A549 (cell line): ENCODE measurements at regions not wholly inside any gene's neighbourhood (a gene's known extent, or its start where the extent isn't known, plus 50 kb on each side); places are given as distances from the start of the nearest gene placed in this dataset.

Source experiments
- ATAC-seq, 2 experiments: fragments of 200-7000 bp in 1 of 2; fragments of >200 bp in 1 of 2; cut with Nextera tagmentation in 1 of 2; cut with Tn5 transposase in 1 of 2; 3 replicates each; pipeline versions ENCODE4 v1.8.0 to v1.9.1; 2018 to 2020; ENCODE audit warnings: mild to moderate bottlenecking in 1 of 2, moderate library complexity in 1 of 2
- CTCF ChIA-PET: fragments of 300-600 bp; sonication (Branson Sonifier 250); formaldehyde crosslinking; extraction: SDS; loops from one replicate; lab custom pipeline; 2021; ENCODE audit warnings: antibody characterized with exemption, inconsistent platforms; lab: Yijun Ruan, JAX
- POLR2A ChIA-PET: fragments of 350-600 bp; formaldehyde crosslinking; extraction: SDS; loops from one replicate; lab custom pipeline; 2021; ENCODE audit warnings: antibody characterized with exemption, inconsistent platforms; lab: Yijun Ruan, JAX
- DNase-seq, 2 experiments: peaks; one replicate each; pipeline versions ENCODE4 v3.0.0 to v3.0.0-alpha.2; 2011 to 2016; ENCODE audit warnings: low read depth in 1 of 2, low spot score in 1 of 2
- FAIRE-seq: peaks from 2 replicates; lab custom pipeline; 2011; peaks lifted over from hg19 to GRCh38; lab: Jason Lieb, UNC
- H3K27ac ChIP-seq, 2 experiments: fragments of >200 bp; sonication (Bioruptor Twin); formaldehyde crosslinking; 3 replicates each; pipeline ENCODE4 v1.5.1; 2016 to 2017
- H3K4me1 ChIP-seq: fragments of >200 bp; sonication (Bioruptor Twin); formaldehyde crosslinking; 3 replicates; pipeline ENCODE4 v1.6.1; 2016
- H3K4me2 ChIP-seq: fragments of >200 bp; sonication (Bioruptor Twin); formaldehyde crosslinking; 3 replicates; pipeline ENCODE4 v1.6.1; 2016
- H3K4me3 ChIP-seq: fragments of >200 bp; sonication (Bioruptor Twin); formaldehyde crosslinking; 3 replicates; pipeline ENCODE4 v1.5.1; 2016
- H3K9me3 ChIP-seq: fragments of >200 bp; sonication (Bioruptor Twin); formaldehyde crosslinking; 3 replicates; pipeline ENCODE4 v1.6.1; 2016
- BHLHE40 ChIP-seq: IDR thresholded peaks from 2 replicates; pipeline ENCODE4 v1.6.1; 2012; ENCODE audit warnings: low read depth, low read length, inconsistent platforms
- CEBPB ChIP-seq, 2 experiments: fragments of >200 bp in 1 of 2; sonication (Bioruptor Twin) in 1 of 2; formaldehyde crosslinking in 1 of 2; IDR thresholded peaks; 2 replicates each; pipeline ENCODE4 v1.6.1; 2012 to 2016
- CHD4 ChIP-seq: fragments of 200-600 bp; sonication (generic); IDR thresholded peaks from 2 replicates; pipeline ENCODE4 v1.6.1; 2016; ENCODE audit warnings: antibody characterized with exemption, mild to moderate bottlenecking, borderline replicate concordance
- CTCF ChIP-seq: fragments of >200 bp; sonication (Bioruptor Twin); formaldehyde crosslinking; IDR thresholded peaks from 3 replicates; pipeline ENCODE4 v1.5.1; 2016
- E2F6 ChIP-seq: IDR thresholded peaks from 2 replicates; pipeline ENCODE4 v1.6.1; 2012; ENCODE audit warnings: low read depth, borderline replicate concordance
- EHF ChIP-seq: fragments of 250-450 bp; sonication (Bioruptor Pico); IDR thresholded peaks from 2 replicates; pipeline ENCODE4 v1.5.0; 2020; ENCODE audit warnings: mild to moderate bottlenecking
- ELK1 ChIP-seq: fragments of 150-350 bp; IDR thresholded peaks from 2 replicates; pipeline ENCODE4 v1.6.1; 2014; ENCODE audit warnings: low read depth, mild to moderate bottlenecking, low read length
- ESRRA ChIP-seq: fragments of 150-350 bp; IDR thresholded peaks from 2 replicates; pipeline ENCODE4 v1.6.1; 2014; ENCODE audit warnings: mild to moderate bottlenecking, low read length, borderline replicate concordance
- FOSL2 ChIP-seq, 2 experiments: fragments of 450-650 bp in 1 of 2; fragments of >200 bp in 1 of 2; sonication (Bioruptor Twin) in 1 of 2; formaldehyde crosslinking; IDR thresholded peaks; 2 replicates each; pipeline versions ENCODE4 v1.5.0 to v1.6.1; 2016 to 2020; ENCODE audit warnings: mild to moderate bottlenecking in 1 of 2, moderate library complexity in 1 of 2
- FOXS1 ChIP-seq: fragments of 250-450 bp; sonication (Bioruptor Pico); IDR thresholded peaks from 2 replicates; pipeline ENCODE4 v1.5.0; 2020; ENCODE audit warnings: mild to moderate bottlenecking, moderate library complexity
- GATA3 ChIP-seq: IDR thresholded peaks from 2 replicates; pipeline ENCODE4 v1.6.1; 2012; ENCODE audit warnings: borderline replicate concordance
- HMGXB4 ChIP-seq: fragments of 250-450 bp; sonication (Bioruptor Pico); IDR thresholded peaks from 2 replicates; pipeline ENCODE4 v1.5.0; 2021; ENCODE audit warnings: mild to moderate bottlenecking, moderate library complexity, borderline replicate concordance
- HOXA7 ChIP-seq: fragments of 250-450 bp; sonication (Bioruptor Pico); IDR thresholded peaks from 2 replicates; pipeline ENCODE4 v1.5.0; 2020; ENCODE audit warnings: mild to moderate bottlenecking, moderate library complexity
- HOXB5 ChIP-seq: fragments of 250-450 bp; sonication (Bioruptor Pico); IDR thresholded peaks from 2 replicates; pipeline ENCODE4 v1.5.0; 2020; ENCODE audit warnings: mild to moderate bottlenecking, moderate library complexity
- JUN ChIP-seq, 2 experiments: fragments of >200 bp; sonication (Bioruptor Twin); formaldehyde crosslinking; IDR thresholded peaks; 2 replicates in 1 of 2; 3 replicates in 1 of 2; pipeline ENCODE4 v1.6.1; 2016 to 2017
- NFE2L2 ChIP-seq: fragments of 150-350 bp; conservative IDR thresholded peaks from 2 replicates; pipeline ENCODE4 v1.6.1; 2014; ENCODE audit warnings: low read length
- RARB ChIP-seq: fragments of 250-450 bp; sonication (Bioruptor Pico); IDR thresholded peaks from 2 replicates; pipeline ENCODE4 v1.8.0; 2021; ENCODE audit warnings: mild to moderate bottlenecking, moderate library complexity
- REST ChIP-seq: fragments of 200-600 bp; sonication (generic); IDR thresholded peaks from 2 replicates; pipeline ENCODE4 v1.6.1; 2016; ENCODE audit warnings: antibody characterized with exemption, mild to moderate bottlenecking, moderate library complexity
- SMC3 ChIP-seq: fragments of >200 bp; sonication (Bioruptor Twin); formaldehyde crosslinking; IDR thresholded peaks from 3 replicates; pipeline ENCODE4 v1.6.1; 2018; ENCODE audit warnings: inconsistent platforms
- TP53 ChIP-seq: fragments of 250-450 bp; sonication (Bioruptor Pico); IDR thresholded peaks from 2 replicates; pipeline ENCODE4 v1.5.0; 2021; ENCODE audit warnings: mild to moderate bottlenecking, moderate library complexity
- USF2 ChIP-seq: fragments of 450-650 bp; IDR thresholded peaks from 2 replicates; pipeline ENCODE4 v1.6.1; 2014; ENCODE audit warnings: antibody characterized with exemption
- ZC3H11A ChIP-seq: fragments of 450-650 bp; IDR thresholded peaks from 2 replicates; pipeline ENCODE4 v1.6.1; 2014; ENCODE audit warnings: antibody characterized with exemption, mild to moderate bottlenecking
- ZSCAN20 ChIP-seq: fragments of 250-450 bp; sonication (Bioruptor Pico); IDR thresholded peaks from 2 replicates; pipeline ENCODE4 v1.8.0; 2022; ENCODE audit warnings: mild to moderate bottlenecking, moderate library complexity
- WGBS: methylation state at CpG from one replicate; pipeline ENCODE4 v1.1.6; 2017; ENCODE audit errors: missing lambda C conversion rate; 5-methylcytosine and 5-hydroxymethylcytosine counted together

- TF ChIP-seq HMGXB4 (CRISPR knock-in tag) (no peak), JUN (IDR thresholded peaks at IDR 0.05) (no peak), REST (no peak), CEBPB (IDR thresholded peaks at IDR 0.05) (no peak)
Measured at GRCh38 chr4:30160140-30160539, 560.0 kb upstream of the PCDH7 start (continued).

- ATAC-seq: no peak
- no peak for FAIRE-seq
- Histone ChIP-seq H3K27ac (no peak overlapping the region), H3K4me2 (no peak overlapping the region)
- DNase-seq: no peak
- TF ChIP-seq CTCF (no peak), BHLHE40 (no peak), CEBPB (IDR thresholded peaks at IDR 0.05) (no peak), CHD4 (no peak), HOXB5 (CRISPR knock-in tag) (no peak), FOXS1 (CRISPR knock-in tag) (no peak), ESRRA (no peak), NFE2L2 (no peak)
- TF ChIP-seq, all 56 proteins: peak for 0
- H3K4me1 ChIP-seq: no peaks in the 10 kb centered on the region
- H3K4me3 ChIP-seq: no peak overlapping the region
- H3K9me3 ChIP-seq: no peaks in the 10 kb centered on the region
- ChIA-PET CTCF (no interaction called here), POLR2A (no interaction called here)
Measured at GRCh38 chr4:30172416-30172815, 547.8 kb upstream of the PCDH7 start.

GRCh38 chr4:30181512-30181911, 538.7 kb upstream of the PCDH7 start:
- Histone ChIP-seq H3K9me3 (no peaks in the 10 kb centered on the region), H3K4me2 (no peak overlapping the region), H3K4me1 (no peaks in the 10 kb centered on the region), H3K27ac (no peak overlapping the region), H3K4me3 (no peak overlapping the region)
- ATAC-seq (no peak), FAIRE-seq (no peak), DNase-seq (no peak)
- ChIA-PET CTCF (no interaction called here), POLR2A (no interaction called here)
- TF ChIP-seq EHF (CRISPR knock-in tag): no peak
- no peak for TF ChIP-seq ZSCAN20 (CRISPR knock-in tag)
- TF ChIP-seq RARB (CRISPR knock-in tag): no peak
- no peak for TF ChIP-seq E2F6
- TF ChIP-seq HOXA7: no peak
- no peak for TF ChIP-seq TP53 (CRISPR knock-in tag)
- no peak for TF ChIP-seq CTCF
- TF ChIP-seq ELK1: no peak
- no peak for TF ChIP-seq ZC3H11A
- TF ChIP-seq JUN (IDR thresholded peaks at IDR 0.05): no peak
- no peak for TF ChIP-seq SMC3
- no peak for TF ChIP-seq FOSL2 (IDR thresholded peaks at IDR 0.05)
- TF ChIP-seq FOSL2 (CRISPR knock-in tag; IDR thresholded peaks at IDR 0.05): no peak
- no peak for TF ChIP-seq GATA3
- no peak for TF ChIP-seq USF2
- 45% methylated on average over 4 of the region's 4 CpGs for WGBS
